Activated naive CD4-positive, alpha-beta T cell treated with anti-CD3 and anti-CD28 coated beads, Interleukin-2, amount 50 U/mL, for 24 hours (primary cell): ENCODE measurements at regions not wholly inside any gene's neighbourhood (a gene's known extent, or its start where the extent isn't known, plus 50 kb on each side); places are given as distances from the start of the nearest gene placed in this dataset.

Experiments used
- H3K27ac Mint-ChIP-seq: one replicate; pipeline ENCODE4 v1.8.0; 2021; ENCODE audit warnings: mild to moderate bottlenecking, mixed read lengths
- H3K27me3 Mint-ChIP-seq: one replicate; pipeline ENCODE4 v1.8.0; 2021; ENCODE audit warnings: mixed read lengths
- H3K36me3 Mint-ChIP-seq: one replicate; pipeline ENCODE4 v1.8.0; 2021; ENCODE audit warnings: mixed read lengths
- H3K4me1 Mint-ChIP-seq: one replicate; pipeline ENCODE4 v1.8.0; 2021; ENCODE audit warnings: mixed read lengths
- H3K4me3 Mint-ChIP-seq: one replicate; pipeline ENCODE4 v1.8.0; 2021; ENCODE audit warnings: mild to moderate bottlenecking, mixed read lengths
- H3K9me3 Mint-ChIP-seq: one replicate; pipeline ENCODE4 v1.8.0; 2021; ENCODE audit warnings: mixed read lengths

- H3K4me3 Mint-ChIP-seq = no peak overlapping the region
- H3K4me1 Mint-ChIP-seq = no peaks in the 10 kb centered on the region
- H3K27me3 Mint-ChIP-seq = peaks cover 2% of the 10 kb centered on the region
- H3K27ac Mint-ChIP-seq = no peak overlapping the region
- H3K36me3 Mint-ChIP-seq = no peaks in the 10 kb centered on the region
- H3K9me3 Mint-ChIP-seq = no peaks in the 10 kb centered on the region
Measured at GRCh38 chr15:89389841-89390603, 55.4 kb upstream of the POLG start.

GRCh38 chr15:89387140-89387903, 52.7 kb upstream of the POLG start:
- Mint-ChIP-seq H3K9me3 (no peaks in the 10 kb centered on the region), H3K36me3 (no peaks in the 10 kb centered on the region), H3K27me3 (peaks cover 7% of the 10 kb centered on the region), H3K4me3 (no peak overlapping the region), H3K27ac (no peak overlapping the region), H3K4me1 (no peaks in the 10 kb centered on the region)

- H3K4me1 Mint-ChIP-seq = no peaks in the 10 kb centered on the region
- no peak overlapping the region for H3K4me3 Mint-ChIP-seq
- no peaks in the 10 kb centered on the region for H3K36me3 Mint-ChIP-seq
- no peaks in the 10 kb centered on the region for H3K9me3 Mint-ChIP-seq
- no peak overlapping the region for H3K27ac Mint-ChIP-seq
- peaks cover 13% of the 10 kb centered on the region for H3K27me3 Mint-ChIP-seq
Measured at GRCh38 chr15:89385596-89386331, 51.1 kb upstream of the POLG start.
